Neural progenitor cell (in vitro differentiated cells): ENCODE measurements at regions not wholly inside any gene's neighbourhood (a gene's known extent, or its start where the extent isn't known, plus 50 kb on each side); places are given as distances from the start of the nearest gene placed in this dataset.

ENCODE experiments used
- DNase-seq: peaks from one replicate; pipeline ENCODE4 v3.0.0-alpha.2; 2016; ENCODE audit warnings: low spot score
- H2AFZ ChIP-seq: fragments of 200-600 bp; sonication (generic); replicated peaks from 2 replicates; pipeline ENCODE4 v1.6.1; 2016; ENCODE audit warnings: antibody characterized with exemption
- H3F3A ChIP-seq: fragments of 200-600 bp; sonication (generic); 2 replicates; pipeline ENCODE4 v1.6.1; 2016; ENCODE audit warnings: antibody characterized with exemption, low read depth
- H3K27ac ChIP-seq: fragments of 200-600 bp; sonication (generic); 2 replicates; pipeline ENCODE4 v1.5.1; 2016; ENCODE audit warnings: mild to moderate bottlenecking
- H3K27me3 ChIP-seq: fragments of 200-600 bp; sonication (generic); 2 replicates; pipeline ENCODE4 v1.6.1; 2016; ENCODE audit warnings: mild to moderate bottlenecking, moderate library complexity
- H3K36me3 ChIP-seq: fragments of 200-600 bp; sonication (generic); 2 replicates; pipeline ENCODE4 v1.5.1; 2016
- H3K4me1 ChIP-seq: fragments of 200-600 bp; sonication (generic); 2 replicates; pipeline ENCODE4 v1.6.1; 2016; ENCODE audit warnings: mixed run types
- H3K4me2 ChIP-seq: fragments of 200-600 bp; sonication (generic); 2 replicates; pipeline ENCODE4 v1.6.1; 2016
- H3K4me3 ChIP-seq: fragments of 200-600 bp; sonication (generic); 2 replicates; pipeline ENCODE4 v1.5.1; 2016
- H3K79me2 ChIP-seq: fragments of 200-600 bp; sonication (generic); 2 replicates; pipeline ENCODE4 v1.6.1; 2016; ENCODE audit warnings: low read depth
- H3K9ac ChIP-seq: fragments of 200-600 bp; sonication (generic); 2 replicates; pipeline ENCODE4 v1.6.1; 2016
- H3K9me3 ChIP-seq: fragments of 200-600 bp; sonication (generic); 2 replicates; pipeline ENCODE4 v1.5.1; 2016; ENCODE audit warnings: low read depth
- H4K20me1 ChIP-seq: fragments of 200-600 bp; sonication (generic); 2 replicates; pipeline ENCODE4 v1.6.1; 2016; ENCODE audit warnings: low read depth
- H3K27ac Mint-ChIP-seq: 3 replicates; pipeline ENCODE4 v1.8.0; 2021; ENCODE audit warnings: mixed read lengths
- H3K27me3 Mint-ChIP-seq: 2 replicates; pipeline ENCODE4 v1.8.0; 2022; ENCODE audit warnings: low read depth, mild to moderate bottlenecking, inconsistent platforms, moderate library complexity, mixed read lengths; ENCODE audit not compliant: insufficient read depth
- H3K36me3 Mint-ChIP-seq: 3 replicates; pipeline ENCODE4 v1.8.0; 2021; ENCODE audit warnings: mixed read lengths
- H3K4me1 Mint-ChIP-seq: 3 replicates; pipeline ENCODE4 v1.8.0; 2021; ENCODE audit warnings: mixed read lengths
- H3K4me3 Mint-ChIP-seq: 3 replicates; pipeline ENCODE4 v1.8.0; 2021; ENCODE audit warnings: mild to moderate bottlenecking, moderate library complexity, mixed read lengths
- H3K9me3 Mint-ChIP-seq: 3 replicates; pipeline ENCODE4 v1.8.0; 2020; ENCODE audit warnings: mixed read lengths
- EZH2 ChIP-seq: fragments of 200-600 bp; sonication (generic); IDR thresholded peaks from 2 replicates; pipeline ENCODE4 v1.6.1; 2017; ENCODE audit warnings: antibody characterized with exemption, mild to moderate bottlenecking, moderate library complexity
- EZH2phosphoT487 ChIP-seq: fragments of 200-600 bp; sonication (generic); IDR thresholded peaks from 2 replicates; pipeline ENCODE4 v1.6.1; 2017; ENCODE audit warnings: antibody characterized with exemption
- TF ChIP-seq, protein P1 (sequence below): fragments of 200-600 bp; sonication (generic); IDR thresholded peaks from 2 replicates; pipeline ENCODE4 v1.5.1; 2017; ENCODE audit warnings: antibody characterized with exemption, mild to moderate bottlenecking

DNA sequence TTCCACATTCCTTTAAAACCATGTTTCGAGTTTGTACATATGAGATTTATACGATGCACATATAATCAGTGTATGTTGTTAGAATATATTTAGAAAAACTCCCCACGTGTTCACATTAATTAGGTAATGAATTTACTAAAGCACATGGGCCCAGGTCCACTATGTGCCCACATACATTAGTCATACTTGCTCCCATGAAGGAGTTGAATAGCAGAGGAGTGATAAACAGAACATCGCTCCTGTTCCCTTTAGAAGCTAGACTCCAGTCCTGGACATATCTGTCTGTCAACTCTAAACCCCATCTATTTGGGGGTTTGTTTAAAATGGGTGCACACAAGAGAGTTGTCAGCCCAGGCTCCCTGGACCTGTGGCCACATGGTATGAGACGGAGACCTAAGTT lies 108.1 kb upstream of the TIAM2 start:
- Histone ChIP-seq H3K4me3 (no peak overlapping the region), H2AFZ (no peak overlapping the region), H3K36me3 (peaks cover 9% of the 10 kb centered on the region), H3K79me2 (no peaks in the 10 kb centered on the region), H3K9me3 (no peaks in the 10 kb centered on the region), H3K27me3 (no peaks in the 10 kb centered on the region), H3K4me1 (peaks cover 22% of the 10 kb centered on the region), H3K4me2 (no peak overlapping the region), H3K27ac (no peak overlapping the region), H4K20me1 (no peaks in the 10 kb centered on the region), H3F3A (peaks cover 7% of the 10 kb centered on the region), H3K9ac (no peak overlapping the region)
- Mint-ChIP-seq H3K9me3 (peaks cover 6% of the 10 kb centered on the region), H3K27ac (no peak overlapping the region), H3K4me3 (no peak overlapping the region), H3K36me3 (peaks cover 37% of the 10 kb centered on the region), H3K27me3 (peaks cover 3% of the 10 kb centered on the region), H3K4me1 (peaks cover 15% of the 10 kb centered on the region)
- TF ChIP-seq, protein P1, sequence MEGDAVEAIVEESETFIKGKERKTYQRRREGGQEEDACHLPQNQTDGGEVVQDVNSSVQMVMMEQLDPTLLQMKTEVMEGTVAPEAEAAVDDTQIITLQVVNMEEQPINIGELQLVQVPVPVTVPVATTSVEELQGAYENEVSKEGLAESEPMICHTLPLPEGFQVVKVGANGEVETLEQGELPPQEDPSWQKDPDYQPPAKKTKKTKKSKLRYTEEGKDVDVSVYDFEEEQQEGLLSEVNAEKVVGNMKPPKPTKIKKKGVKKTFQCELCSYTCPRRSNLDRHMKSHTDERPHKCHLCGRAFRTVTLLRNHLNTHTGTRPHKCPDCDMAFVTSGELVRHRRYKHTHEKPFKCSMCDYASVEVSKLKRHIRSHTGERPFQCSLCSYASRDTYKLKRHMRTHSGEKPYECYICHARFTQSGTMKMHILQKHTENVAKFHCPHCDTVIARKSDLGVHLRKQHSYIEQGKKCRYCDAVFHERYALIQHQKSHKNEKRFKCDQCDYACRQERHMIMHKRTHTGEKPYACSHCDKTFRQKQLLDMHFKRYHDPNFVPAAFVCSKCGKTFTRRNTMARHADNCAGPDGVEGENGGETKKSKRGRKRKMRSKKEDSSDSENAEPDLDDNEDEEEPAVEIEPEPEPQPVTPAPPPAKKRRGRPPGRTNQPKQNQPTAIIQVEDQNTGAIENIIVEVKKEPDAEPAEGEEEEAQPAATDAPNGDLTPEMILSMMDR = no peak
- TF ChIP-seq EZH2phosphoT487 (no peak), EZH2 (no peak)
- DNase-seq = no peak

DNA sequence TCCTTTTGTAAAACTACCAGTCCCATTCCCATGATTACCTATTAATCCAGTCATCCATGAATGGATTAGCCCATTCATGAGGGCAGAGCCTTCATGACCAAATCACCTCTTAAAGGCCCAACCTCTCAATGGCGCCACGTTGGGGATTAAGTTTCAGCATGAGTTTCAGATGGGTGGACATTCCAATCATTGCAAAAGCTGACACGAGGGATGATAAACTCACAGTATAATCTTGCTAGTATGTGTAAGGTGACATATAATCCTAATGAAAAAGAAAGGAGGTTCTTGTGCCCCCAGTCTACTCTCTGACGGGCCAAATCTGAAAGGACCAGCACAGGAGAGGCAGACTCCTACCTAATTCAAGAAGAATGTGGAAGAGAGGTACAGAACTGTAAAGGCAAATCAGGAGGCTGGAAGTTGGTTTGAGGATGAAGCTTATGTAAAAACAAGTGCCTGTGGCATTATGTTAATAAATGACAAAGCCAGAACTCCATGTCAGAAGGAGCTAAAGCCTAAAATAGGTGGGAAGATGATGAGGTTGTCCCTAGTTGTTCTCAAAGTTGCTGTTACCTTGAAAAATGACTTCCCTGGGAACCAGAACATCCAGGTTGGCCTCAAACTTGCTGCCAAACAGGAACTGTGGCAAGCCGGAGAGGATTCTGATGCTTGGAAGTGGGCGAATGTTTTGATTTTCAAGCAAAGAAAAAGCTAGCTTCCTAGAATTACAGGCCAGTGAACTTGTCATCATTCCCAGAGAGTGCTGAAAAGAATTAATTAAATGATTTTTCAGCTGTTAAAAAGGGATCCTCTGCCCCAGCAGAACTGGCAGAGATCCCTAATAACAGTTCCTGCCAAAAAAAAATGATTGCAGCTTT lies 106.5 kb upstream of the TIAM2 start:
- Mint-ChIP-seq H3K27ac (peak overlapping the region; percentile 17), H3K4me1 (peaks cover 15% of the 10 kb centered on the region), H3K4me3 (no peak overlapping the region), H3K27me3 (peaks cover 1% of the 10 kb centered on the region), H3K36me3 (peaks cover 26% of the 10 kb centered on the region), H3K9me3 (peaks cover 2% of the 10 kb centered on the region)
- no peak overlapping the region for H2AFZ ChIP-seq
- H4K20me1 ChIP-seq = no peaks in the 10 kb centered on the region
- no peak overlapping the region for H3K9ac ChIP-seq
- no peak overlapping the region for H3K27ac ChIP-seq
- H3K36me3 ChIP-seq = peaks cover 9% of the 10 kb centered on the region
- peaks cover 7% of the 10 kb centered on the region for H3F3A ChIP-seq
- H3K79me2 ChIP-seq = no peaks in the 10 kb centered on the region
- H3K4me3 ChIP-seq = no peak overlapping the region
- DNase-seq = peak; percentile 34
- H3K9me3 ChIP-seq = no peaks in the 10 kb centered on the region
- TF ChIP-seq EZH2phosphoT487 = no peak
- TF ChIP-seq EZH2 = no peak
- TF ChIP-seq, protein P1 = no peak
- no peaks in the 10 kb centered on the region for H3K27me3 ChIP-seq
- peak overlapping the region; percentile 5 for H3K4me2 ChIP-seq
- peaks cover 22% of the 10 kb centered on the region for H3K4me1 ChIP-seq

DNA sequence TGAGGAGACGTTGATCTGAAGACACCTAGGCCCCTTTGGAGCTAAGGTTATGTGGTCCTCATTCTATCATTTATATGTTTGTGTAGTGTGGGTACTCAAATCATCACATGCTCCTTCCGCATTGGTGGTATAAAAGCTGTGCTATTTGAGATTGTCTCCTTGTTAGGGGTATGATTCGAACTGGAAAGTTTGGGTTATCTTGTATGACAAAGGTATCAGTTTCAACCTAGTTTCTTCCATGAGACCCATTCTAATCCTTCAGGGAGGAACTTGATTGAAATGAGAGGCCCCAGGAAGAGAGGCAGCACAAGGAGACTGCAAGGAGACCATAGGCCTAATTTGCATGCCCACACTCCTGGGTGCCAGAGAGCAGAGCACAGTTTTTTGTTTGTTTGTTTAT lies 104.2 kb upstream of the TIAM2 start:
- Mint-ChIP-seq H3K9me3 (peaks cover 2% of the 10 kb centered on the region), H3K4me1 (peaks cover 15% of the 10 kb centered on the region), H3K36me3 (peaks cover 16% of the 10 kb centered on the region), H3K27ac (no peak overlapping the region), H3K27me3 (peaks cover 2% of the 10 kb centered on the region), H3K4me3 (no peak overlapping the region)
- Histone ChIP-seq H3F3A (peaks cover 7% of the 10 kb centered on the region), H3K4me3 (no peak overlapping the region), H3K79me2 (no peaks in the 10 kb centered on the region), H3K4me2 (no peak overlapping the region), H3K36me3 (peaks cover 9% of the 10 kb centered on the region), H4K20me1 (no peaks in the 10 kb centered on the region), H3K9ac (no peak overlapping the region), H3K4me1 (peaks cover 22% of the 10 kb centered on the region), H3K27me3 (no peaks in the 10 kb centered on the region), H3K9me3 (no peaks in the 10 kb centered on the region), H2AFZ (no peak overlapping the region), H3K27ac (no peak overlapping the region)
- no peak for TF ChIP-seq EZH2
- TF ChIP-seq, protein P1 = no peak
- no peak for TF ChIP-seq EZH2phosphoT487
- no peak for DNase-seq
